Esophagus squamous epithelium (tissue), 5 donors: ENCODE measurements at regions not wholly inside any gene's neighbourhood (a gene's known extent, or its start where the extent isn't known, plus 50 kb on each side); places are given as distances from the start of the nearest gene placed in this dataset.
A peak's percentile ranks its signal among the peaks of the same experiment; 100 is the strongest.

Experiments
- DNase-seq: peaks from one replicate; lab custom pipeline; 2025; lab: John Stamatoyannopoulos, UW
- H3K27ac ChIP-seq, 4 donors: fragments of 200-600 bp; sonication (generic); one replicate each; pipeline ENCODE4 v1.5.1; 2016 to 2019; ENCODE audit warnings: mild to moderate bottlenecking in 1 of 4
- H3K27me3 ChIP-seq, 4 donors: fragments of 200-600 bp; sonication (generic); 1 replicate in 3 of 4; 2 replicates in 1 of 4; pipeline versions ENCODE4 v1.5.1 to v1.6.0; 2017 to 2021; ENCODE audit warnings: antibody characterized with exemption in 1 of 4
- H3K36me3 ChIP-seq, 3 donors: fragments of 200-600 bp; sonication (generic); one replicate each; pipeline ENCODE4 v1.5.1; 2016 to 2019
- H3K4me1 ChIP-seq, 3 donors: fragments of 200-600 bp; sonication (generic); one replicate each; pipeline ENCODE4 v1.5.1; 2017 to 2019
- H3K4me3 ChIP-seq, 4 donors: fragments of 200-600 bp; sonication (generic); 1 replicate in 3 of 4; 2 replicates in 1 of 4; pipeline ENCODE4 v1.5.1; 2016 to 2019; ENCODE audit warnings: mild to moderate bottlenecking in 2 of 4, moderate library complexity in 1 of 4
- H3K9me3 ChIP-seq, 3 donors: fragments of 200-600 bp; sonication (generic); one replicate each; pipeline ENCODE4 v1.5.1; 2016 to 2019
- CTCF ChIP-seq, 6 experiments: fragments of 450-650 bp in 4 of 6; fragments of 200-600 bp in 2 of 6; sonication (generic) in 2 of 6; IDR thresholded peaks; one replicate each; pipeline ENCODE4 v1.5.1; 2016 to 2019; ENCODE audit warnings: antibody characterized with exemption in 6 of 6, mild to moderate bottlenecking in 4 of 6, moderate library complexity in 4 of 6
- POLR2A ChIP-seq, 4 donors: fragments of 450-650 bp; IDR thresholded peaks; one replicate each; pipeline ENCODE4 v1.6.1; 2017; ENCODE audit warnings: antibody characterized with exemption in 4 of 4, mild to moderate bottlenecking in 4 of 4, moderate library complexity in 3 of 4
- WGBS, 2 donors: methylation state at CpG; one replicate each; pipeline ENCODE4 v1.1.5; 2018; 5-methylcytosine and 5-hydroxymethylcytosine counted together
- intact Hi-C: fragments of 100-400 bp; cut with DNase I; formaldehyde crosslinking; loops from one replicate; pipeline ENCODE4 v1.15.0; 2022
- donor health status: DM: yes; HTN: yes; CAD: no.

- Histone ChIP-seq H3K4me1 (peaks cover 0 to 9% (median 0%) of the 10 kb centered on the region in 3 donors), H3K9me3 (peaks cover 0 to 6% (median 0%) of the 10 kb centered on the region in 3 donors), H3K36me3 (no peaks in the 10 kb centered on the region), H3K27me3 (no peaks in the 10 kb centered on the region), H3K4me3 (no peak overlapping the region), H3K27ac (no peak overlapping the region)
- TF ChIP-seq CTCF (IDR thresholded peaks at IDR 0.05) (peak in 1 of 6 experiments; percentile 11), POLR2A (IDR thresholded peaks at IDR 0.05) (no peak)
- intact Hi-C loops: no loop called here
- no peak for DNase-seq
- 54 to 59% methylated on average over 2 of the region's 2 CpGs for WGBS, 2 donors
Observed at GRCh38 chr5:103441523-103441922, 121.1 kb downstream of the NUDT12 start.

GRCh38 chr5:103439007-103439406 lies 123.6 kb downstream of the NUDT12 start:
- intact Hi-C loops: no loop called here
- H3K9me3 ChIP-seq: peaks cover 0 to 6% (median 0%) of the 10 kb centered on the region in 3 donors
- H3K27me3 ChIP-seq: no peaks in the 10 kb centered on the region
- peaks cover 0 to under 1% (median 0%) of the 10 kb centered on the region in 3 donors for H3K4me1 ChIP-seq
- 75 to 76% methylated on average over 2 of the region's 2 CpGs for WGBS, 2 donors
- no peak for DNase-seq
- no peak for TF ChIP-seq CTCF (IDR thresholded peaks at IDR 0.05)
- no peak for TF ChIP-seq POLR2A (IDR thresholded peaks at IDR 0.05)
- H3K4me3 ChIP-seq: no peak overlapping the region
- no peak overlapping the region for H3K27ac ChIP-seq
- H3K36me3 ChIP-seq: no peaks in the 10 kb centered on the region

- no peaks in the 10 kb centered on the region for H3K4me1 ChIP-seq
- no peak for DNase-seq
- WGBS, 2 donors: 83 to 85% methylated on average over 2 of the region's 2 CpGs
- H3K36me3 ChIP-seq: no peaks in the 10 kb centered on the region
- peaks cover 0 to 6% (median 0%) of the 10 kb centered on the region in 3 donors for H3K9me3 ChIP-seq
- TF ChIP-seq CTCF (IDR thresholded peaks at IDR 0.05): no peak
- no peak for TF ChIP-seq POLR2A (IDR thresholded peaks at IDR 0.05)
- H3K27ac ChIP-seq: no peak overlapping the region
- H3K4me3 ChIP-seq: no peak overlapping the region
- H3K27me3 ChIP-seq: no peaks in the 10 kb centered on the region
- intact Hi-C loops: no loop called here
Observed at GRCh38 chr5:103436656-103437055, 125.9 kb downstream of the NUDT12 start.

DNA sequence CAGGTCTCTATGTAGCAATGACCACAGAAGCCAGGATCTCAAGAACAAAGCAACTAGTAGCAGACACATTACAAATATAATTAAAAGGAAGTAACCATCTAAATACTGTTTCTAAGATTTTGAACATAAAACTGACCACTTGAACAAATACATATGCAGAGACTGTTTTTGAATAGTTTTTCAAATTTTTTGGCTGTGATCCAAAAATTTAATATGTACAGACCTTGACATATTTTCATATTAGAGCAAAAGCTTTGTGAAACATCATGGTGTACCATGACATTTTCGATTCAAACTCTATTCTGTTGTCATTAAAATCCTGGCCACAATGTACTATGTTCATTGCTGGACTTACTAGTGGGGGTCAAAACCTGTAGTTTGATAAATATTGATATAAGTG lies 126.5 kb downstream of the NUDT12 start:
- intact Hi-C loops: no loop called here
- Histone ChIP-seq H3K36me3 (no peaks in the 10 kb centered on the region), H3K4me1 (no peaks in the 10 kb centered on the region), H3K27me3 (no peaks in the 10 kb centered on the region), H3K4me3 (no peak overlapping the region), H3K27ac (no peak overlapping the region), H3K9me3 (peaks cover 0 to 6% (median 0%) of the 10 kb centered on the region in 3 donors)
- 52 to 59% methylated on average over 1 of the region's 1 CpG for WGBS, 2 donors
- DNase-seq: no peak
- TF ChIP-seq POLR2A (IDR thresholded peaks at IDR 0.05) (no peak), CTCF (IDR thresholded peaks at IDR 0.05) (no peak)

- 78 to 89% methylated on average over 4 of the region's 4 CpGs for WGBS, 2 donors
- Histone ChIP-seq H3K27ac (no peak overlapping the region), H3K4me3 (no peak overlapping the region), H3K9me3 (peaks cover 0 to 4% (median 0%) of the 10 kb centered on the region in 3 donors), H3K36me3 (no peaks in the 10 kb centered on the region), H3K4me1 (no peaks in the 10 kb centered on the region), H3K27me3 (no peaks in the 10 kb centered on the region)
- intact Hi-C loops: no loop called here
- DNase-seq: no peak
- TF ChIP-seq CTCF (IDR thresholded peaks at IDR 0.05) (no peak), POLR2A (IDR thresholded peaks at IDR 0.05) (no peak)
Observed at GRCh38 chr5:103435136-103435889, 127.3 kb downstream of the NUDT12 start.
